Stimulated activated naive CD8-positive, alpha-beta T cell treated with anti-CD3 and anti-CD28 coated beads, Interleukin-15, amount 100 ng/mL, for 72 hours (primary cell): ENCODE measurements at regions not wholly inside any gene's neighbourhood (a gene's known extent, or its start where the extent isn't known, plus 50 kb on each side); places are given as distances from the start of the nearest gene placed in this dataset.

Experiments
- ATAC-seq: fragments of 150-1000 bp; cut with Tn5 transposase; 2 replicates; pipeline ENCODE4 v1.10.0; 2021; ENCODE audit warnings: mild to moderate bottlenecking, moderate library complexity
- DNase-seq, 2 donors: peaks; one replicate each; pipeline ENCODE4 v3.0.0; 2021 to 2022
- H3K27ac Mint-ChIP-seq, 2 donors: one replicate each; pipeline ENCODE4 v1.8.0; 2022; ENCODE audit warnings: mild to moderate bottlenecking in 2 of 2, mixed read lengths in 2 of 2, moderate library complexity in 2 of 2
- H3K27me3 Mint-ChIP-seq: one replicate; pipeline ENCODE4 v1.8.0; 2022; ENCODE audit warnings: mixed read lengths
- H3K4me1 Mint-ChIP-seq: one replicate; pipeline ENCODE4 v1.8.0; 2022; ENCODE audit warnings: mild to moderate bottlenecking, mixed read lengths
- H3K4me3 Mint-ChIP-seq, 2 donors: one replicate each; pipeline ENCODE4 v1.8.0; 2022; ENCODE audit warnings: mild to moderate bottlenecking in 2 of 2, mixed read lengths in 2 of 2, moderate library complexity in 1 of 2
- H3K9me3 Mint-ChIP-seq, 2 donors: one replicate each; pipeline ENCODE4 v1.8.0; 2022; ENCODE audit warnings: mixed read lengths in 2 of 2

GRCh38 chr1:165147799-165148198, 208.7 kb downstream of the LMX1A start:
- no peak overlapping the region for H3K27ac Mint-ChIP-seq
- H3K4me3 Mint-ChIP-seq: no peak overlapping the region
- H3K4me1 Mint-ChIP-seq: no peaks in the 10 kb centered on the region
- no peak for DNase-seq
- no peak for ATAC-seq
- no peaks in the 10 kb centered on the region for H3K9me3 Mint-ChIP-seq
- H3K27me3 Mint-ChIP-seq: peaks cover 8% of the 10 kb centered on the region

DNA sequence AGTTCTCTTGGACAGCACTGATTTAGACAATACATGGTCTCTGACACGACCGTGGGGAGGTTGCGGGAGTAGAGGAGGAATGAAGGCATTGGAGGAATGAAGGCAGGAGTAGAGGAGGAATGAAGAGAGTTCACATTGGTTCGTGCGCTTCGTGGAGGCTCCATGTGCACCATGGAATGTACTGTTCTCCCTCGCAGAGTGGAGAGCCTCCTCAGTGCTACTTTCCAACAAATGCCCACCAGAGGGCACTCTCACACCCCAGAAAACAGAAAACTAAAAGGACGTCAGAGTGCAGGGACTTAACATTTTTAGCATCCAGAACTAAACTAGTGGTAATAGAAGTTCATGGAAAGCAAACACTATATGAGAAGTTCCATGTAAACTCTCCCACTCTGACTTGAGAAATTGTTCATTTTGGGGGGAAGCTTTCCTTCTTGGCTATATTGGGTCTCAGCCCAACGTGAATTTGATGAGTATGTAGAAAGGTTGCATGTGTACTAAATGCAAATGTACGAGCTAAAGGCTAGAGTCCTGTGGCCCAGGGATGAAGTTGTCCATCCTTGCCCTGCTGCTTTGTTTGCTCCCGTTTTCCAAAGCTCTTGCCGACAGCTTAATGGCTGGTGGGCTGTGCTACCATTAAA, 211.6 kb downstream of the LMX1A start:
- Mint-ChIP-seq H3K27ac (no peak overlapping the region), H3K9me3 (no peaks in the 10 kb centered on the region), H3K4me1 (no peaks in the 10 kb centered on the region), H3K4me3 (no peak overlapping the region), H3K27me3 (peaks cover 16% of the 10 kb centered on the region)
- ATAC-seq (no peak), DNase-seq (peak; percentile 8 to 17)

- H3K27ac Mint-ChIP-seq: no peak overlapping the region
- H3K27me3 Mint-ChIP-seq: peaks cover 24% of the 10 kb centered on the region
- H3K4me3 Mint-ChIP-seq: no peak overlapping the region
- peak; percentile 9 to 20 for DNase-seq
- H3K4me1 Mint-ChIP-seq: no peaks in the 10 kb centered on the region
- H3K9me3 Mint-ChIP-seq: no peaks in the 10 kb centered on the region
- ATAC-seq: no peak
These were observed 213.0 kb downstream of the LMX1A start for GRCh38 chr1:165143437-165144065.

DNA sequence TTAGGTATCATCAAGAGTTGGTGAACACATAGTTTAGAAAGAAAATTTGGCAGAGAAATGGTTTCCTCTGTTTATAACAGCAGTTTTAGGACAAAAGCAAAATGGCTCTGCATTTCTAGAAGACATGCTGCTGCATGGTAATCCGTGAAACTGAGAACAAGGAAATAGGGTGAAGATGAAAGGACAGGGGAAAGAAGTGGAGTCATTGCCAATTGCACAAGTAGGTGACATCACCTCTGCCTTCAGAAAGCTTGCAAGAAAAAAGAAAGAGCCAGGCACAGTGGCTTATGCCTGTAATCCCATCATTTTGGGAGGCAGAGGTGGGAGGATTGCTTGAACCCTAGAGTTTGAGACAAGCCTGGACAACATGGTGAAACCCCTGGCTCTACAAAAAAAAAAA, 217.6 kb downstream of the LMX1A start:
- Mint-ChIP-seq H3K27ac (no peak overlapping the region), H3K9me3 (no peaks in the 10 kb centered on the region), H3K4me1 (no peaks in the 10 kb centered on the region), H3K4me3 (no peak overlapping the region), H3K27me3 (peaks cover 42% of the 10 kb centered on the region)
- ATAC-seq: no peak
- no peak for DNase-seq

DNA sequence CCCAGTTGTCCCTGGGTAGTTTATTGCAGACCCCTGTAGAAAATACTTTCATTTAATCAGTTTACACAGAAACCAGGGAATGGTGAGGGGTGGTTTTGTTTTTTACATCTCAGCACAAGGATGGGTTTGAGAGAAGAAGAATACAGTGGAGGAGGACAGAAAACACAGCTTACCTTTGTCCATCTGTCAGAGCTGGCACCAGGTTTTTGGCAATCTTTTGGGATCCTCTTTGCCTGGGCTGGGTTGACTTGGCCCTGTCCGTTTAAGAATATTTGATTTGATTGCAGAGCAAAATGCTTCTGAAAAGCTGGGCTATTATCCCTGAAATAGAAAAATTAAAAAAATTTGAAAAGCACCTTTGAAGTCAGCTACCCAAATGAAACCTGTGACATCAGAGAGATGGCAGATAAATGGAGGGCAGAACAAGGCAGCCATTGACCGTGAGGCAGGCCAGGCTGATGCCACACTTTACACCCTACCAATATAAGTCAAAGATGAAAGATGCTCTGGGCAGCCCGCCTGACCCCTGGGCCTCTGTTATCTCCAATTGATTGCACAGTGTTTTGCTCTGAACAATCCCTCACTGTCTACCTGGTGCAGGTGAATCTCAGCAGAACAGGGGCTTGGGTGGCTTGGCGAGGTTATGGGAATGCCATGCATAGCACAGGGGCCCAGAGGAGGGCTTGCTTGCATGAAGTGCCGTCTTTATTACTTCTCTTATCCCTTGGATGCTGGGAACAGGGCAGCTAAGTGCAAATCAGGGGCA, 218.8 kb downstream of the LMX1A start:
- H3K4me3 Mint-ChIP-seq: no peak overlapping the region
- no peak overlapping the region for H3K27ac Mint-ChIP-seq
- ATAC-seq (no peak), DNase-seq (no peak)
- no peaks in the 10 kb centered on the region for H3K4me1 Mint-ChIP-seq
- H3K9me3 Mint-ChIP-seq: no peaks in the 10 kb centered on the region
- H3K27me3 Mint-ChIP-seq: peaks cover 42% of the 10 kb centered on the region

GRCh38 chr1:165134431-165134830, 222.1 kb downstream of the LMX1A start:
- no peak for ATAC-seq
- no peak for DNase-seq
- Mint-ChIP-seq H3K27me3 (peaks cover 39% of the 10 kb centered on the region), H3K4me1 (no peaks in the 10 kb centered on the region), H3K9me3 (no peaks in the 10 kb centered on the region), H3K27ac (no peak overlapping the region), H3K4me3 (no peak overlapping the region)

DNA sequence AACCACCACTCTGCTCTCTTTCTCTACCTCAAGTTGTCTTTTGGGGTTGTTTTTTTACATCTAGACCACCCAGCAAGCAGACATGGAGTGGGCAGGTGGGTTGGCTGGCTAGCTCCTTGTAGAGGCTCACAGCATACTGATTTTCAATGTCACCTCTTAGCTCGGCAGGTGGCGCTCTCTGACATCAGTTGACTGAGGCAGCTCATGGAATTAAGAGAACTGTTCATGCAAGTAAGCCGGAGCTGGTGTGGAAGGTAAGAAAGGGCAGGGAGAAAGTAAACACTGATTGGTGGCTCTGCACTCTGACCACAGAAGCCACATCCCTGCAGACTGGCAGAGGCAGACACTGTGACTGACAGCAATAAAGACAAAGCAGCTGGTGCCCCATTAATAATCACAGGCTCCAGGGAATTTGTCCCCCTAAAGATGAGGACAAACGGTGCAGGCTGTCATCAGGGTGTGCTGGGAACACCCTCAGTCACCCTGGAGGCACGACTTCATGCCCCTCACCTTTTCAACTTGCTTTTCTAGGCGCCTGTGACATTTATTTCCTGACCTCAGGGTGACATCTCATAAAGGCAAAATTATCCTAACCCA, 226.8 kb downstream of the LMX1A start:
- H3K27ac Mint-ChIP-seq: no peak overlapping the region
- ATAC-seq (peak; percentile 43), DNase-seq (peak; percentile 8 to 30)

DNA sequence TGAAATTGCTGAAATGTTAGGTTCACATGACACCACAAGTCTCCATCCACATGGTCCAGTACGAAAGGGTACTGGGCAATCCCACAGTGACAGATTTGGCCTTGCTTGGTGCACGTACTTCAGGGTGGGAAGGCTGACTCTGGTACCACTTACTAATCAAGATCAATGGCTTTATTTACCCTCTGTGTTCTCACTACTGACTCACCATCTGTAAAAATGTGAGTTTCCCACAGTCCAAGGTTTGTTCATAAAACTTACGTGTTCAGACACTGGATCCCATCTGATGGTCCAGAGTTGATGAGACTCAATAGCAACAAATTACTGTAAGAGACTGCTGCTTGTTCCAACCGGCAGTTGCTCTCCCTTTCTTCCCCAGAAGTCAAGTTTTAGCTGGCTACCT, 231.7 kb downstream of the LMX1A start:
- Mint-ChIP-seq H3K4me1 (no peaks in the 10 kb centered on the region), H3K4me3 (no peak overlapping the region), H3K9me3 (no peaks in the 10 kb centered on the region), H3K27me3 (peaks cover 42% of the 10 kb centered on the region), H3K27ac (no peak overlapping the region)
- ATAC-seq (no peak), DNase-seq (no peak)

More for the DNA sequence above, 226.8 kb downstream of the LMX1A start:
- Mint-ChIP-seq H3K4me3 (no peak overlapping the region), H3K4me1 (no peaks in the 10 kb centered on the region), H3K27me3 (peaks cover 15% of the 10 kb centered on the region), H3K9me3 (no peaks in the 10 kb centered on the region)

DNA sequence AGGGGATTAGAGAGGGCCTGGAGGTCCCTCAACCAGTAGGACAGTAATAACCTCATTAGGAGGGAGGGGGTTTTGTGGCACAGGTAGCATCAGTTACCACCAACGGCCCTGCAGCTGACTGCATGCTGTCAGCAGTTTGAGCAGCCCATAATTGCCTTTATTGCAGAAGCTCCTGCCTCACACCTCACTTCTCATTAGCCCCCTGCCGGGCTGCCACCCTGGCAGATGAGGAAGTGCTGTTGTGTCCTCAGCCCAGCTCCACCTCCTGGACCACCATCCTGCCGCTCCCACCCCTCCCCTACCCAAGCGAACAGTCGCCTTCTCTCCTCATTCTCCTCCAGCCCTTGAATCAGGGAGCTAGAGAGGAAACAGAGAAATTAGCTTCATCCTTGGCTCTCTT, 237.4 kb downstream of the LMX1A start:
- ATAC-seq (no peak), DNase-seq (no peak)
- Mint-ChIP-seq H3K27me3 (peaks cover 60% of the 10 kb centered on the region), H3K27ac (no peak overlapping the region), H3K4me1 (no peaks in the 10 kb centered on the region), H3K4me3 (no peak overlapping the region), H3K9me3 (no peaks in the 10 kb centered on the region)

GRCh38 chr1:165117482-165117881, 239.0 kb downstream of the LMX1A start:
- Mint-ChIP-seq H3K27ac (no peak overlapping the region), H3K27me3 (peaks cover 49% of the 10 kb centered on the region), H3K4me1 (no peaks in the 10 kb centered on the region), H3K9me3 (no peaks in the 10 kb centered on the region), H3K4me3 (no peak overlapping the region)
- DNase-seq: no peak
- no peak for ATAC-seq

DNA sequence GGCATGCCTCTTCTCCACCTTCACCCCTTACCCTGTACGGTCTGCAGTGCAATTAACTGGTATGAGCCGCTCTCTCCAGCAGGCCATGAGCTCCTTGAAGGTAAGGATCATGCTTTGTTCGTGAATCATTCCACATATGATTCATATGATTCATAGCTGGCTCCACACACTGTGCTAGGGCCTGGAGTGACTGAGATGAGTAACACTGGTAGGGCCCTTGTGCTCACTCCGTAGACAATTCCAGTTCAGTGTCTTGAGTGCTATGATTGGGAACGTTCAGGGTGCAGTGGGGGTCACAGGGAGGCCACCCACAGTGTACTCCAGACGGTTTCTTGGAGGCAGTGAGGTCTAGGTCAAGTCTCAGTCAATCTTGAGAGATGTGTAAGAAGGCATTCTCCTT, 239.8 kb downstream of the LMX1A start:
- H3K27me3 Mint-ChIP-seq: peaks cover 41% of the 10 kb centered on the region
- H3K4me1 Mint-ChIP-seq: no peaks in the 10 kb centered on the region
- H3K4me3 Mint-ChIP-seq: no peak overlapping the region
- H3K27ac Mint-ChIP-seq: no peak overlapping the region
- no peak for DNase-seq
- no peaks in the 10 kb centered on the region for H3K9me3 Mint-ChIP-seq
- peak; percentile 23 for ATAC-seq

DNA sequence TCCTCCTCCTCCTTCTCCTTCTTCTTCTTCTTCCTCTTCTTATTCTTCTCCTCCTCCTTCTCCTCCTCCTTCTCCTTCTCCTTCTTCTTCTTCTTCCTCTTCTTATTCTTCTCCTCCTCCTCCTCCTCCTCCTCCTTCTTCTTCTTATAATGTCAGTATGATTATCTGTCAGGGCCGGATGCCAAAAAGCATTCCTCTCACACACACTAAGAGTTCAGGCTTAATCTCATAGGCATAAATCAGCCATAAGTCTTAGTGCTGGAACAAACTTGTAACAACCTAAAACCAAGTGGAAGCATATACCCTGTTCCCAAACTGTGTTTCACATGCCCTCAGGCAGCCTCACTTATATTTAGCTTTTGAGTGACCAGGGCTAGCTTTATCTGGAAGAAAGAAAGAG, 240.3 kb downstream of the LMX1A start:
- H3K4me3 Mint-ChIP-seq: no peak overlapping the region
- no peaks in the 10 kb centered on the region for H3K9me3 Mint-ChIP-seq
- H3K27ac Mint-ChIP-seq: no peak overlapping the region
- H3K4me1 Mint-ChIP-seq: no peaks in the 10 kb centered on the region
- H3K27me3 Mint-ChIP-seq: peaks cover 41% of the 10 kb centered on the region
- no peak for ATAC-seq
- DNase-seq: no peak

GRCh38 chr1:165114889-165115285, 241.6 kb downstream of the LMX1A start:
- peaks cover 36% of the 10 kb centered on the region for H3K27me3 Mint-ChIP-seq
- H3K27ac Mint-ChIP-seq: no peak overlapping the region
- ATAC-seq (no peak), DNase-seq (no peak)
- no peaks in the 10 kb centered on the region for H3K4me1 Mint-ChIP-seq
- H3K9me3 Mint-ChIP-seq: no peaks in the 10 kb centered on the region
- no peak overlapping the region for H3K4me3 Mint-ChIP-seq

GRCh38 chr1:165114022-165114888, 242.3 kb downstream of the LMX1A start:
- Mint-ChIP-seq H3K27ac (no peak overlapping the region), H3K4me3 (no peak overlapping the region), H3K27me3 (peaks cover 29% of the 10 kb centered on the region), H3K9me3 (no peaks in the 10 kb centered on the region), H3K4me1 (no peaks in the 10 kb centered on the region)
- DNase-seq (no peak), ATAC-seq (no peak)

GRCh38 chr1:165112260-165112659, 244.3 kb downstream of the LMX1A start:
- no peak for ATAC-seq
- DNase-seq: no peak
- Mint-ChIP-seq H3K27me3 (peaks cover 16% of the 10 kb centered on the region), H3K4me1 (no peaks in the 10 kb centered on the region), H3K9me3 (peaks cover 0 to 7% of the 10 kb centered on the region in 2 donors), H3K27ac (no peak overlapping the region), H3K4me3 (no peak overlapping the region)
